IMR-90 (cell line): ENCODE measurements at regions not wholly inside any gene's neighbourhood (a gene's known extent, or its start where the extent isn't known, plus 50 kb on each side); places are given as distances from the start of the nearest gene placed in this dataset.

Source experiments
- ATAC-seq: fragments of 200-7000 bp; cut with Tn5 transposase; 2 replicates; pipeline ENCODE4 v1.9.1; 2020; ENCODE audit warnings: low read depth, mild to moderate bottlenecking, moderate library complexity
- BruUV-seq: library from RNA; stranded (reverse); fragments of 400-500 nt; replicated peaks from 2 replicates; lab custom pipeline; 2021; lab: Mats Ljungman, UMichigan
- CTCF ChIA-PET: fragments of 300-600 bp; formaldehyde crosslinking; extraction: SDS; loops from one replicate; lab custom pipeline; 2021; ENCODE audit warnings: antibody characterized with exemption; lab: Yijun Ruan, JAX
- POLR2A ChIA-PET: fragments of 300-600 bp; sonication (Branson Sonifier 250); formaldehyde crosslinking; loops from one replicate; lab custom pipeline; 2022; ENCODE audit warnings: antibody characterized with exemption; ENCODE audit not compliant: unreplicated experiment; lab: Charles Lee
- DNase-seq: peaks from one replicate; pipeline ENCODE4 v3.0.0; 2013
- H2AFZ ChIP-seq: replicated peaks from 2 replicates; pipeline ENCODE3; 2013; ENCODE audit warnings: low read length, mild to moderate bottlenecking; ENCODE audit not compliant: poor library complexity
- H2AK5ac ChIP-seq: 2 replicates; pipeline ENCODE4 v1.6.1; 2013; ENCODE audit warnings: low read depth, low read length, inconsistent platforms
- H2AK9ac ChIP-seq: replicated peaks from 2 replicates; pipeline ENCODE3; 2013; ENCODE audit warnings: mild to moderate bottlenecking, low read depth, low read length, moderate library complexity; ENCODE audit not compliant: poor library complexity
- H2BK120ac ChIP-seq: 2 replicates; pipeline ENCODE4 v1.6.1; 2013; ENCODE audit warnings: low read depth, low read length, inconsistent platforms
- H2BK15ac ChIP-seq: 3 replicates; pipeline ENCODE4 v1.6.1; 2013; ENCODE audit warnings: low read depth, low read length, inconsistent platforms
- H2BK20ac ChIP-seq: 2 replicates; pipeline ENCODE4 v1.6.1; 2013; ENCODE audit warnings: low read depth, mild to moderate bottlenecking, inconsistent platforms, low read length, moderate library complexity
- H2BK5ac ChIP-seq: 2 replicates; pipeline ENCODE4 v1.6.1; 2013; ENCODE audit warnings: mild to moderate bottlenecking, low read depth, low read length, inconsistent platforms; ENCODE audit not compliant: poor library complexity, severe bottlenecking
- H3K14ac ChIP-seq: replicated peaks from 2 replicates; pipeline ENCODE4 v1.6.1; 2013; ENCODE audit warnings: low read depth, low read length, inconsistent platforms
- H3K18ac ChIP-seq: 2 replicates; pipeline ENCODE4 v1.6.1; 2013; ENCODE audit warnings: low read depth, low read length, control low read depth
- H3K23ac ChIP-seq: 2 replicates; pipeline ENCODE4 v1.6.1; 2013; ENCODE audit warnings: low read depth, low read length, inconsistent platforms
- H3K27ac ChIP-seq: 2 replicates; pipeline ENCODE4 v1.5.1; 2013; ENCODE audit warnings: mild to moderate bottlenecking, control low read depth, low read length; ENCODE audit not compliant: insufficient read depth
- H3K27me3 ChIP-seq: 2 replicates; pipeline ENCODE4 v1.6.1; 2013; ENCODE audit warnings: low read length; ENCODE audit not compliant: control insufficient read depth, insufficient read depth
- H3K36me3 ChIP-seq: 2 replicates; pipeline ENCODE4 v1.6.1; 2013; ENCODE audit warnings: low read length, mixed read lengths; ENCODE audit not compliant: control insufficient read depth, insufficient read depth
- H3K4ac ChIP-seq: 2 replicates; pipeline ENCODE4 v1.6.1; 2013; ENCODE audit warnings: low read depth, low read length, inconsistent platforms
- H3K4me1 ChIP-seq: 2 replicates; pipeline ENCODE4 v1.6.1; 2013; ENCODE audit warnings: low read length, mixed read lengths; ENCODE audit not compliant: control insufficient read depth, insufficient read depth
- H3K4me2 ChIP-seq: 2 replicates; pipeline ENCODE4 v1.6.1; 2013; ENCODE audit warnings: low read depth, mild to moderate bottlenecking, control low read depth, low read length, moderate library complexity
- H3K4me3 ChIP-seq: 2 replicates; pipeline ENCODE4 v1.5.1; 2013; ENCODE audit warnings: low read depth, mild to moderate bottlenecking, control low read depth, low read length, moderate library complexity; ENCODE audit not compliant: insufficient read depth
- H3K56ac ChIP-seq: 2 replicates; pipeline ENCODE4 v1.6.1; 2013; ENCODE audit warnings: low read length, inconsistent platforms; ENCODE audit not compliant: insufficient read depth; ENCODE audit errors: extremely low read depth
- H3K79me1 ChIP-seq, 2 experiments: 2 replicates each; pipeline ENCODE4 v1.6.1; 2013; ENCODE audit warnings: low read length in 2 of 2, inconsistent platforms in 1 of 2, low read depth in 1 of 2
- H3K9ac ChIP-seq: 2 replicates; pipeline ENCODE4 v1.6.1; 2013; ENCODE audit warnings: low read depth, low read length, control low read depth
- H3K9me1 ChIP-seq: 2 replicates; pipeline ENCODE4 v1.6.1; 2013; ENCODE audit warnings: low read length, inconsistent platforms; ENCODE audit not compliant: insufficient read depth
- H3K9me3 ChIP-seq: 2 replicates; pipeline ENCODE4 v1.6.1; 2013; ENCODE audit warnings: low read length; ENCODE audit not compliant: control insufficient read depth, insufficient read depth
- H4K20me1 ChIP-seq: 2 replicates; pipeline ENCODE4 v1.6.1; 2013; ENCODE audit warnings: low read length, inconsistent platforms; ENCODE audit not compliant: insufficient read depth
- H4K5ac ChIP-seq: 2 replicates; pipeline ENCODE4 v1.6.1; 2013; ENCODE audit warnings: mild to moderate bottlenecking, low read depth, low read length, control low read depth
- H4K8ac ChIP-seq, 2 experiments: 2 replicates each; pipeline ENCODE4 v1.6.1; 2013; ENCODE audit warnings: low read depth in 2 of 2, low read length in 2 of 2, control low read depth in 1 of 2, inconsistent platforms in 1 of 2
- H4K91ac ChIP-seq: 2 replicates; pipeline ENCODE4 v1.6.1; 2013; ENCODE audit warnings: low read depth, low read length, inconsistent platforms; ENCODE audit not compliant: insufficient read depth
- BHLHE40 ChIP-seq: fragments of 150-350 bp; IDR thresholded peaks from 2 replicates; pipeline ENCODE4 v1.6.1; 2016; ENCODE audit warnings: mild to moderate bottlenecking, low read depth, low read length
- ELK1 ChIP-seq: fragments of 150-350 bp; IDR thresholded peaks from 2 replicates; pipeline ENCODE4 v1.6.1; 2016; ENCODE audit warnings: low read depth, mild to moderate bottlenecking, low read length, moderate library complexity, borderline replicate concordance
- MAFK ChIP-seq: IDR thresholded peaks from 2 replicates; pipeline ENCODE4 v1.6.1; 2012; ENCODE audit warnings: low read depth, low read length, improper control_type of control experiment
- MAZ ChIP-seq: IDR thresholded peaks from 2 replicates; pipeline ENCODE4 v1.6.1; 2012; ENCODE audit warnings: low read depth, mild to moderate bottlenecking, low read length, improper control_type of control experiment, moderate library complexity, borderline replicate concordance
- RAD21 ChIP-seq: IDR thresholded peaks from 2 replicates; pipeline ENCODE4 v1.6.1; 2012; ENCODE audit warnings: low read length, improper control_type of control experiment
- RCOR1 ChIP-seq: IDR thresholded peaks from 2 replicates; pipeline ENCODE4 v1.6.1; 2012; ENCODE audit warnings: mild to moderate bottlenecking, low read length, improper control_type of control experiment; ENCODE audit not compliant: insufficient replicate concordance
- RFX5 ChIP-seq: IDR thresholded peaks from 2 replicates; pipeline ENCODE4 v1.8.0; 2012; ENCODE audit warnings: low read depth, mild to moderate bottlenecking, low read length, moderate library complexity
- SMC3 ChIP-seq: fragments of 150-350 bp; IDR thresholded peaks from 2 replicates; pipeline ENCODE4 v1.6.1; 2016; ENCODE audit warnings: low read depth, mild to moderate bottlenecking, antibody characterized with exemption, low read length, moderate library complexity
- WGBS, 2 experiments: methylation state at CpG; one replicate each; pipeline versions ENCODE4 v1.1.5 to v1.1.7; 2013; ENCODE audit warnings: missing lambda C conversion rate in 2 of 2; ENCODE audit not compliant: insufficient read length in 1 of 2; ENCODE audit errors: extremely low coverage in 2 of 2; 5-methylcytosine and 5-hydroxymethylcytosine counted together
- dilution Hi-C: fragments of 300-500 bp; cut with HindIII; formaldehyde crosslinking; loops from one replicate; pipeline ENCODE4 v1.14.3; 2018; ENCODE audit warnings: low sequenced_read_pairs; ENCODE audit not compliant: unreplicated experiment
- in situ Hi-C: fragments of 300-500 bp; cut with MboI; formaldehyde crosslinking; loops from 3 replicates; pipeline ENCODE4 v1.14.3; 2019; ENCODE audit warnings: low sequenced_read_pairs, inconsistent platforms, mixed read lengths
- intact Hi-C: fragments of 100-400 bp; cut with micrococcal nuclease; formaldehyde crosslinking; loops from 2 replicates; pipeline ENCODE4 v1.10.0; 2022

GRCh38 chr5:25005431-25005830 is 360.7 kb upstream of the CDH10 start:
- H3K18ac ChIP-seq, result no peak overlapping the region
- TF ChIP-seq MAZ (no peak), RAD21 (no peak), RFX5 (no peak), RCOR1 (no peak), MAFK (no peak), SMC3 (no peak), ELK1 (no peak), BHLHE40 (no peak)
- H2BK20ac ChIP-seq, result no peak overlapping the region
- POLR2A ChIA-PET, result no interaction called here
- H2BK120ac ChIP-seq, result no peak overlapping the region
- no peak overlapping the region for H2AK5ac ChIP-seq
- no peak overlapping the region for H3K4me2 ChIP-seq
- no peak for DNase-seq
- CTCF ChIA-PET, result no interaction called here
- no peak overlapping the region for H2AK9ac ChIP-seq
- no peaks in the 10 kb centered on the region for H3K9me3 ChIP-seq
- no peak overlapping the region for H3K23ac ChIP-seq
- H3K27ac ChIP-seq, result no peak overlapping the region
- H3K79me1 ChIP-seq, result no peaks in the 10 kb centered on the region
- no peak overlapping the region for H3K4me3 ChIP-seq
- H4K91ac ChIP-seq, result no peak overlapping the region
- dilution Hi-C loops (no loop called here), in situ Hi-C loops (no loop called here), intact Hi-C loops (no loop called here)
- no peak overlapping the region for H3K4ac ChIP-seq
- H4K20me1 ChIP-seq, result no peaks in the 10 kb centered on the region
- no peaks in the 10 kb centered on the region for H3K9me1 ChIP-seq
- no TSS peak for BruUV-seq
- H3K9ac ChIP-seq, result no peak overlapping the region
- H2AFZ ChIP-seq, result no peak overlapping the region
- H4K5ac ChIP-seq, result no peak overlapping the region
- H2BK5ac ChIP-seq, result no peak overlapping the region
- H4K8ac ChIP-seq, result no peak overlapping the region
- no peak overlapping the region for H3K56ac ChIP-seq
- H3K4me1 ChIP-seq, result no peaks in the 10 kb centered on the region
- no CpG with 5 or more reads among the region's 3 CpGs for WGBS, 2 experiments
- H2BK15ac ChIP-seq, result no peak overlapping the region
- no peak for ATAC-seq
- H3K27me3 ChIP-seq, result no peaks in the 10 kb centered on the region
- H3K14ac ChIP-seq, result no peak overlapping the region
- H3K36me3 ChIP-seq, result no peaks in the 10 kb centered on the region
